Muscle of back (tissue), 3 donors: ENCODE measurements at regions not wholly inside any gene's neighbourhood (a gene's known extent, or its start where the extent isn't known, plus 50 kb on each side); places are given as distances from the start of the nearest gene placed in this dataset.

Source experiments
- DNase-seq, 3 donors: peaks; one replicate each; pipeline versions ENCODE4 v3.0.0 to v3.0.0-alpha.2; 2013

DNA sequence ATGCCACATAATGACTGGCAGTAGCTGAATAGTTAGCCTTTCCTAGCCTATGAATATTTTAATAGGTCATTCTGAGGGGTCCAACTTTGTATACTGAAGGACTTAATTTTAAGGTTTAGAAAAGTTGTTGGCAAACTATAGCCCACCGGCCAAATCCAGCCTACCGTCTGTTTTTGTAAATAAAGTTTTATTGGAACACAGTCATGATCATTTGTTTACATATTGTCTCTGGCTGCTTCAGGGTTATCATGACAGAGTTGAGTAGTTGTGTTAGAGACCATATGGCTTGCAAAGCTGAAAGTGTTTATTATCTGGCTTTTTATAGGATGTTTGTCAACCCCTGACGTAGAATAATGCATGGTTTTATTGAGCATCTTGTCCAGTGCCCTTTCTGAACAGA is 73.4 kb downstream of the NTMT2 start:
- no peak for DNase-seq

DNA sequence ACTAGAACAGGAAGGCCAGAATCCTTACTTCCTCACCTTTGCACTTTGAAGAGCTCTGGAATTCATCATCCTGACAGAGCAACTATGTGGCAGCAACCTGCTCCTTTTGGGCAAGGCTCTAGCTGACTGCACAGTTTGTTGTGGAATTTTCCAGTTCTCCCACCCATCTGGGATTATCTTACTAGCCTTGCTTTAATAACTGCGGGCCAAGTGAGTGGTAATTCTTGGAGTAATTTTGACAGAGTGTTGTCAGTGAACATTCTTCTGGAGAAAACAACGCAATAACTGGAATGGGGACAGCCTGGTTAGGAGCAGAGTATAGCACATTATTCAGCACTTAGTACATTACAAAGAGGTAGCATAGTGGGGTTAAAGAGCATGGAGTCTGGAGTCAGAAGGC is 75.3 kb downstream of the NTMT2 start:
- peak in 1 of 3 donors; percentile 40 for DNase-seq

DNA sequence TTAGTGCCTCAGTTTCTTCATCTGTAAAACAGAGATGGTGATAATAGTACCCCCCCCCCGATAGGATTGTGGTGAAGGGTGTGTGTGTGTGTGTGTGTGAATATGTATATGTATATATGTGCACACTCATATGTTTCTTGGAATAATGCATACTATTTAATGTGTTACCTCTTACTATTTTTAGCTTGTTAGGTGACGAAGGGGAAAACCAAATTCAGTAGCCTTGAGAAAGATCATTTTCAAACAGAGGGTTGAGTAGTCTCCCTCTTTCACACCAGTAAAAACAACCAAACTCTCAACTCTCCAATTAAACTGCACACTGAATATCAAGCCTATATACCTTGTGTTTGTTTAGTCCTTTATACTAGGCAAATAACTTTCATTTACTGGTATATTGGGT is 75.7 kb downstream of the NTMT2 start:
- DNase-seq: no peak

DNA sequence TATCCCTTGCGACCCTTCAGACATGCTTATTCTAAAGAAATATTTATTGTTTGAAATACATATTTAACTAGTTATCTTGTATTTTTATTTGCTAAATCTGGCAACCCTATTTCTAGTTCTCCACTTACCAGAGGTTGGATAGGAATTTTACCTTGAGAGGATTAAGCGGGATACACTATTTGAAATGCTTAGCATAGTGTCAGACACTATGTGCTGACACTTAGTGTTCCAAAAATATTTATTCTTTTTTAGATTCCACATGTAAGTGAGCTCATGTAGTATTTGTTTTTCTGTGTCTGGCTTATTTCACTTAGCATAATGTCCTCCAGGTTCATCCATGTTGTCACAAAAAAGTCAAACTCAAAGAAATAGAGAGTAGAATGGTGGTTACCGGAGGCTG is 78.7 kb downstream of the NTMT2 start:
- no peak for DNase-seq

DNA sequence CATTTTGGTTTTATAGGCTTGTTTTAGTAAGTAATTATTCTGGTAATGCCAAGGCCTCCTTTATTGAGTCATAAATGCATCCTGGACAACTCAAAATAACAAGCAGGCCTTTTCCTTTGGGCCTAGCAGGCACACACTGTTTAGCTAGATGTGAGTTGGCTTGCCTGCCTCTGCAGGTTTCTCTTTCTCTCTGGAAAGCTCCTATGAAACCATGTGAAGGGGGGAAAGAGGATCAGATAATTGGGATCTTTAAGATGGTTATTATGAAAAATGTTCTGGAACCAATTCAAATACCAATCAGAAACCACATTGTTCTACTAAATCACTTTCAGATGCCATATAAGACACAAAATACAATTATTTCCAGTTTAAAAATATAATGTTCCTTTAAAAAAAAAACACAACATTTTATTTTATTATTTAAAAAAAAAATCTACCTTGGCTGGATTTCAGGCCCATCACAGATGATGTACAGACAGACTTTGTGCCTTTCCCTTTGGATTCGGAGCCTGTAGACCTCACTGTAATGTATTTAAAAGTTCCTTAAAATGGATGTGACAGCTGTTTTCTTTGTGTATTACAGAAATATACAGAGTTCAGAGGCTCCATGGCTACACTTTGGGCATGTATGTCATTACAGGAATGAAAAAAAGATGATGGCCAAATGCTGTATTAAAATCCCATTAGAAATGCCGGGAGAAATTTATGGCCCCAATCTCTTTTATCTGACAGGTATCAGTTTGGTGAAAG is 80.2 kb downstream of the NTMT2 start:
- peak; percentile 15 to 47 (median 38) for DNase-seq

DNA sequence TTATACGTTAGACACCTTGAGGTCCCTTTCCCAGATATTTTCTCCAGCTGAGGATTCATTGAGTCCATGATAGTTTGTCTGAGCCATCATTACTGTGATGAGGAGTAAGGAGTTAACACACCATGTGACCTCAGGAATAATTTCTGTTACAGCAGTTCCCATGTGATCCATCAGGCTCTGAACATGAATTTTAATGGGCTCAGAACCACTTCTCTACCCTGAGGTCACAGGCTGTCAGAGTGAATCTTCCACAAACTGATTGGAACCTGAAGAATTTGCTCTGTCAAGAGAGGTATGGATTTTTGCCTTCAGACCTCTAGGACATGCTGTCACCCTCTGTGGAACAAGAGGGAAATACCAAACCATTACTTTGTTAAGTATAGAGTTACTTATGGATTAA is 81.0 kb downstream of the NTMT2 start:
- no peak for DNase-seq

DNA sequence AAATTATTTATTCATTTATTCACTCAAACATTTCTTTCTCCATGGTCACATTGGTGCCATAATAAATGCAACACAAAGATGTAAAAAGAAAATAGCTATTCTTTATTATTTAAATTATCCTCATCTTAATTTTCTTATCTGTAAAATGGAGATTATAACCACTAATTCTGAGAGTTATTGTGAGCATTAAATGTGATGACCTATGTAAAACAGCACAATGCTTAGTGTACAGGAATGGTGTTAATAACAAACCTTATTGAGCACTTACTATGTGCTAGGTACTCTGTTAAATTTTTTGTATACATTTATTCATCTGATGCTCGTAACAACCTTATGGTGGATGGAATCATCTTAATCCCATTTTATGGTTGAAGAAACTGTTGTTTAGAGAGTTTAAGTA is 84.6 kb downstream of the NTMT2 start:
- no peak for DNase-seq

DNA sequence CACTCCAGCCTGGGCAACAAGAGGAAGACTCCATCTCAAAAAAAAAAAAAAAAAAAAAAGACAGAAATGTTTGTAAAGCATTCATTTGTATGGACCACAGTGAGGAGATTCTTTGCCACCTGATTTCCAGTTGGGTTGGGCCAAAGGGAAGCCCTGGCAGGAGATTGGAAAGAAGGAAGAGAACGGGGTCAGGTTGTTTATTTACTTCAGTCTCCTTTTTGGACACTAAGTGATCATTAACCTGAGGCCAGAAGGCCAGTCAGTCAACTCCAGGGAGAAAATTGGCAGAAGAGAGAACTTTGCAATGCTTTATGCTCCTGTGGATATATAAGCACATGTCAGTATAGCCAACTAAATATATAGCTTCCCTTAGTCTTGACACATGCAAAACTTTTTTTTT is 85.9 kb downstream of the NTMT2 start:
- no peak for DNase-seq

DNA sequence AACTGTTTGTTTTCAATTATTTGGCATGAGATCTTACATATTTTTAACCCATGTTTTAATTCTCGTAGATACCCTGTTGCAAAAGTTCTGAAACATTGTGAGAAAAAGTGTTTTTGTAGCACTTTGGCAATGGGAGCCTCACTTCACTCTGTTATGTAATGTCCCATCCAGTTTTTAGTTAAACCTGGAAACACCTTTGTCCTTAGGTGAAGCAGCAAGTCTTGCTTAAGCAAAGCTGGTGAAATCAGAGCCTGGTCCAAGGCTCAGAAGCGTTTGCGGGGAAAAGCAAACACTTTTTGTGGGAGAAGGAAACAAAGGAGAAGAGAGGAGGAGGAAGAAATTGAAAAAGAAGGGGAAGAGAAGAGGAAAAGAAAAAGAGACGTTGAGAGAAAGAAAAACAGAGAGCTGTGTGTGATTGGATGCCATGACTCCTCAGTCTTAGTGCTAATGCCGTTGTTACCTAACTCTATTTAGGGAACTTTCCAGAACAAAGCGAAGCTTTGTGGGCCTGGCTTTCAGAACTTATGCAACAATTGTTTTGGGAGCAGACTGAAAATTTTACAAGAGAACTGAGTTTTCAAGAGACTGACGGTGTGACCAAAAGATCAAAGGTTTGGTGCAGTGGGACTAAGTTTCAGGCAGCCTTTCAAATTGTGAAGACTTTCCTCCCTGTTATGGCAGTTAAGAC is 93.1 kb downstream of the NTMT2 start:
- no peak for DNase-seq

DNA sequence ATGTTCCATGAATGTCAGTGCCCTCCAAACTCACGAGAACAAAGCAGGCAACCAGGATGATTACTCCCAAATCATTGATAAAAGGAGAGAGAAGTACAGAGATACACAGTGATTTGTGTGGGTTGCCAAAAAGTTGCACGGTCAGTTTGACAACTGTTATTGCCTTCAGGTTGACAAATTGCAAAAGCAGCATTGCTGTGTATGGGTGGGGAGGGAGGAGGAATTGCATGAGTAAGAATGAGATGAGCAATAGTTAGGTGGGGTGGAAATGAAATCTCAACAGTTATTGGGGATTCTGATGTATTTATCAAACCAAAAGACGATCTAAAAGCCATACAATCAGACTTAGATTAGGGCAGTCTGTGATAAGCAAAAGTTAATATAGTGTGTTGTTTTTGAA is 93.7 kb downstream of the NTMT2 start:
- no peak for DNase-seq

DNA sequence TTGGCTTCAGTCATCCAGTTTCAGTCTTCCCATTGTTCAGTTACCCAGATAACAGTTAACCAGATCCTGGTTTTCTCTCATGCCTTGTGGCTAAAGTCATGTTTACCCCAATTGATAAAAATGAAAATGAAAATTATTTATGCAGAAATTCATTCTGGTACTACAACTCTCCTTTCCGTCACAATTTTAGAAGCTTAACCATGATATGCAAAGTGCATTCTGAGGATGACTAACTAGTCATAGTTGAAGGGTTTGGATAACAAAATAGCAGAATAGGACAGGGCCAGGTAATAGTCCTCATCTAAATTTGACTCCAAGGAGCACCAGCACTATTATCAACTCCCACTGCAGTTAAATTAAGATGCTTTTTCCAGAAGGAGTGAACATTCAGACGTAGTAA is 94.7 kb downstream of the NTMT2 start:
- DNase-seq: no peak

DNA sequence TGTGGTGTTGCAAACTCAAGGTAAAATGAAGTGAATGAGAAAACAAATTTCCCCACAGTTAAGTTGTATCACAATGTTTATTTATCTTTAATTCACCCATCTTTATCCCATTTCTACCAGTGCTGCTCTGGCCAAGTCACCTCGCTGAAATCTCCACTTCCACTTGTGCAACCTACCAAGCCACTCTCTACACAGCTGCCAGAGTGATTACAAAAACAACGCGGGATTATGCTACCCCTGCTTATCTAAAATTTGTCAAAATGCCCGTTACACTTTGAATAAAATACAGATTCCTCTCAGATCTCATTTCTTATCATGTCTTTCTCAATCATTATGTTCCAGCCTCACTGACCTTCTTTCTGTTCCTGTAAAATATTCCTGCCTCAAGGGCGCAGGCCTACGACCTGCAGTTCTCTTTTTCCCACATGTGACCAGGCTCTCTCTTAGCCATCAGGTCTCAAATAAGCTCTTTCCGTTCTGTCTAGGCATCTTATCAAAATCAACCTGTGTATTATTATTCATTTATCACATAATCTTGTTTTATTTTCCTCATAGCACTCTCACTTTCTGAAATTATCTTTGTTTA is 95.6 kb downstream of the NTMT2 start:
- no peak for DNase-seq

DNA sequence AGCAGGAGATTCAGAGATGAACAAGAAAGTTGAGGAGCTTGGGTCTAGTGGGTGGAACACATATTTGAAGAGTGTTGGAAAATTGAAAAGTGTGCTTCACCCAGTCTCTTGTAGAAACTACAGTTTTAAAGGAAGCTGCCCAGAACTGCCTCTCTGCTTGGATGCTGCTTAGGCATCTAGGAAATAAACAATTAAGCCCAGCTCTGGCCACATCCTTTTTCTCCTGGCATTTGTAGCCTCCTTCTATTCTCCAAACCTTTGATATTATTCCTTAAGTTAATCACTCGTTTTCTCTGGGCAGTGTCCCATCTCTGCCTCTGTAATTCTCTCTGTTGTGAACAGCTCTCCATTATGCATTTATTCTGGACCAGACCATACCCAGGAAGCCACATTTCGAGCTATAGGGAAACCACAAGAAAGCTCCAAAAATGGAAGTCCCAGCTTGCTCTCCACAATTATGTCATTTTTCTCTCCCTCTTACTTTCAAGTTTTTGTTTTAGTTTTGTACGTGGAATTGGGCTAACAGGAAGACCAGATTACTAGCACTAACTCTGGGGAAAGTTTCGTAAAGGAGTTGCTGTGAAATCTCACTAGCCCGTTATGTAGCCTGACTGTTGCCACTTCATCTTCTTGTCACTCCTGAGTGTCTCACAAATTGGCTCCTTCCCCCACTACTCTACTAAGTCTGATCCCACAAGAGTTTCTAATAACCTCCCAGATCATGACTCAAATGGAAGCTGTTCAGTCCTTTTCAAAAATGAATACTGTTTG is 102.2 kb downstream of the NTMT2 start:
- no peak for DNase-seq

DNA sequence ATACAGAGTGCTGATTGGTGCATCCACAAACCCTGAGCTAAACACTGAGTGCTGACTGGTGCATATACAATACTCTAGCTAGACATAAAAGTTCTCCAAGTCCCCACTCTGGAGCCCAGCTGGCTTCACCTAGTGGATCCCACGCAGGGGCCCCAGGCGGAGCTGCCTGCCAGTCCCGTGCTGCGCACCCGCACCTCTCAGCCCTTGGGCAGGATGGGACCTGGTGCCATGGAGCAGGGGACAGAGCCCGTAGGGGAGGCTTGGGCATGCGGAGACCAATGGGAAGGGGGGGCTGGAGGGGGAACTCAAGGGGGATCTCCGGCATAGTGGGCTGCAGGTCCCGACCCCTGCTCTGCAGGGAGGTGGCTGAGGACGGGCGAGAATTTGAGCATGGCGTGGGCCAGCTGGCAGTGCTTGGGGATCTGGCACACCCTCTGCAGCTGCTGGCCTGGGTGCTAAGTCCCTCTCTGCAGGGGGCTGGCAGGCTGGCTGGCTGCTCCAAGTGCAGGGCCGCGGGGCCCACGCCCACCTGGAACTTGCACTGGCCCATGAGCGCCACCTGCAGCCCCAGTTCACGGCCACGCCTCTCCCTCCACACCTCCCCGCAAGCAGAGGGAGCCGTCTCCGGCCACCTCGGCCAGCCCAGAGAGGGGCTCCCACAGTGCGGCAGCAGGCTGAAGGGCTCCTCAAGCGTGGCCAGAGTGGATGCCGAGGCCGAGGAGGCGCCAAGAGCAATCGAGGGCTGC is 104.9 kb downstream of the NTMT2 start:
- DNase-seq: no peak

DNA sequence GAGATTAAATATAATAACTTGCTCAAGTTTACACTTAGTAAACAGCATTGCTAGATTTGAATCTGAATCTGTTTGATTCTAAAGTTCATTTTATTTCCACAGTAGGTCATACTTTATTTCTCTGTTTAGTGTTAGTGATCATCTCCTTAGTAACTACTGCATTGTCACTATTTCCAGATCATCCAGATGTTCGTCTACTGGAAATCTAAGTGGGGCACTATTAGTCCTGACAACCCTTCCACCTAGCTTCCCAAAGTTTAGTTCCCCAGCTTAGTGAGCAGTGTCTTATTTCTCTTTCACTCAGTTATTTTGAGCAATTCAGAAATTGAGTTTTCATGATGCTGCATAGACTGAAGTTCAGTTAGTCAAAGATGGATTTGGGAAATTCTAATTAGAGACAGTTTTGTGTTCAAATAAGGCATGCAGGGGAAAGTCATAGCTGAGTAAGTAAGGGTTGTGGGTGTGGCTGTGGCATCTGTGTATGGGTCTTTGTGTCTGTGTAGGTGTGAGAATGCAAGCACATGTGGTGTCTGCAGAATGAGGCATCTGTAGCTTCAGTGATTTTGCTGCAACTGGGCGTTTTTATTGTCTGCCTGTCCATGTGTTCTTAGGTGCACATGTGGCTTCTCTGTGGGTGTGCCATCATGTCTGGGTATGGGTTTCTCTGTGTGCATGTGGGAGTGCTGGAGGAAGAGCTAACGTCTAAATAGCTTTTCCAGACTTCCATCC is 107.3 kb downstream of the NTMT2 start:
- peak in 1 of 3 donors; percentile 50 for DNase-seq

DNA sequence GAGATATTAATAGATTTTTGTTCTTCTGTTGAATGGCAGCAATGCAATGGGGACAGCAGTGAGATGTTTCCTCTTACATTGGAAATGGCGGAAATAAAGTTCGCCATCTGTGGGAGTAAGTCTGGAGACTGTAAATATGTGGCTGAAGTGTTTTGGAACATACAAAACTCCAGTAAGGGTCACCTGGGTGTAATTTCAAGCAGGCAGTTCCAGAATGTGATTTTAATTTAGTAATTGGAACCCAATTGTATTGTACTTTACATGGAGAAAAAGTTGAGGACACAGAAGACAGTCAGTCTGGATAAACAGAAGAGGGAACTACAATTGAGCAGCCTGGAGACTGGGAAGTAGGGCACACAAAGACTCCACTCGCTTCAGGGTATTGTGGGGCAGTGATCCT is 108.6 kb downstream of the NTMT2 start:
- peak; percentile 29 to 82 (median 62) for DNase-seq

DNA sequence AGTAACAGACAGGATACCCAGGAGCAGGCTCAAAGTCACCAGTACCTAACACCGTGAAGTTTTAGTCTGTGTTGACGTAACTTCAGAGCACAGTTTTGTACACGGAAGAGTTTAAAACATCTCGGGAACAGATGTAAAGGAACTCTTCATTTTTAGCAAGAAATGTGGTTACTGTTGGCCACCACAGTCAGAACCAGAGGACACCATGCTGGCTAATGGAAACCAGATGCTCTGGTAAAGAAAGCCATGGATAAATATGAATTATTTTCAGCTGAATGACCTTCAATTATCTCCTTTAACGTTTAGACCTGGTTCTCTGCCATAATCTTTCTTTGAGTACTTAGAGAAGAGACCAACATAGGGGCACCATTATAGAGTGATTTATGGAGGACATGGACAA is 115.9 kb downstream of the NTMT2 start:
- DNase-seq: peak in 1 of 3 donors; percentile 38

DNA sequence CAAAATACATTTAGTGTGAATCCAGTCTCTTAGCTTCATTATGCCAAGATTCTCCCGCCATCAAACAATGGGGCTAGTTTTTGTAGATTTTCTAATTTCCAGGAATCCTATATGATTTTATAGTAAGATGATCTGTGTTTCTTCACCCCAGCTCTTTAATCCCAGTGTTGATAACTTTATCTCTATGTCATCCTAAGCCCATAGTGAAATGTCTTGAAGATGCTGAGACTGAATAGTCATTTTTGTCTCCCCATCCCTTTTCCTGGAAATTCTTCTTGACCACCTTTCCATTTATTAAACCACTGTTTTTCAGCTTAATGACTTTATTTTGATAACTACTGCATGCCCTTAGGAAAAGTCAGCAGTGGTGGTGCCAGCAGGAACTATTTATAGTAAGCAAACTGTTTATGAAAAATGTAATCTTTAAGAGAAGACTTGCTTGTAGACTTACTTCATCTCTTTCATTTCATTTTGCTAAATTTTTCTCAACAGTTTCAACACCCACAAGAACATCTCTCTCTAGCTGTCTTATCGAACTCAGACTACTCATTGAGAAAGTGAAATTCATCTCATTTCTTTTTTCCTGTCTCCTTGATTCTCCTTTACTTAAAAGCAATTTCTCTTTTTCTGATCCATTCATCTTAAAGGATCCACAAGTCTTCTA is 116.6 kb downstream of the NTMT2 start:
- DNase-seq: peak in 1 of 3 donors; percentile 23

DNA sequence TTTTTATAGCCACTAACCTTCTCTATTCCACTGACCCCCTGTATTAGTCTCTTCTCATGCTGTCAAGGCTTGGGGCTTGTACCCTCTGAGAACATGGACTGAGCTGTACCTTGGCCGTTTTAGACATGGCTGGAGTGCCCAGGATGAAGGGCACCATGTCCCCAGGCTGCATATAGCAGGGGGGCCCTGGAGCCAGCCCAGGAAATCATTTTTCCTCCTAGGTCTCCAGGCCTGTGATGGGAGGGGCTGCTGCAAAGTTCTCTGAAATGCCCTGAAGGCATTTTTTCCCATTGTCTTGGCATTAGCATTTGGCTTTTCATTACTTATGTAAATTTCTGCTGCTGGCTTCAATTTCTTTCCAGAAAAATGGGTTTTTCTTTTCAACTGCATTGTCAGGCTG is 119.5 kb downstream of the NTMT2 start:
- no peak for DNase-seq

DNA sequence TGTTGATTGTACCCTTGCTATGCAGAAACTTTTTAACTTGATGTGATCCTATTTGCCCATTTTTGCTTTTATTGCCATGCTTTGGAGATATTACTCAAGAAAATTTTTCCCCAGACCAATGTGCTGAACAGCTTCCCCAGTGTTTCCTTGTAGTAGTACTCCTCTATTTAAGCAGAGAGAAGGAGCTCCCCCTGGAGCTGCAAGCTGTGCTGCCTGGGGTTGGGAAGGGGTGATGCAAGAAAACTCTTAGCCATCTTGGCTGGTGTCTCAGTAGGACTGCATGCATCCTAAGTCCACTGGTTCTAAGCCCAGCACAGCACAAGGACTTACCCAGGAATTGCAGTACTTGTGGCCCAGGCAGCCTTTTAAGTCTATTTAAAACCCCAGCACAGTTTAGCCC is 121.6 kb downstream of the NTMT2 start:
- DNase-seq: no peak
